NCI-H510A treated with DMSO at 0.1 percent for 48 hours (cell line): ENCODE measurements at regions not wholly inside any gene's neighbourhood (a gene's known extent, or its start where the extent isn't known, plus 50 kb on each side); places are given as distances from the start of the nearest gene placed in this dataset.

Source experiments
- DNase-seq: peaks from one replicate; lab custom pipeline; 2025; lab: John Stamatoyannopoulos, UW

GRCh38 chr1:239731082-239731748 lies 344.8 kb downstream of the CHRM3 start:
- no peak for DNase-seq

- DNase-seq: no peak
Observed at GRCh38 chr1:239732770-239733169, 346.4 kb downstream of the CHRM3 start.

- DNase-seq: no peak
Observed at GRCh38 chr1:239733995-239734394, 347.6 kb downstream of the CHRM3 start.

GRCh38 chr1:239735111-239735510 lies 348.7 kb downstream of the CHRM3 start:
- DNase-seq: no peak

- no peak for DNase-seq
Observed at GRCh38 chr1:239736479-239736878, 350.1 kb downstream of the CHRM3 start.

- no peak for DNase-seq
Observed at GRCh38 chr1:239739375-239739774, 352.3 kb upstream of the FMN2 start.

GRCh38 chr1:239739919-239740318 lies 351.8 kb upstream of the FMN2 start:
- no peak for DNase-seq

GRCh38 chr1:239742416-239743109 lies 349.1 kb upstream of the FMN2 start:
- no peak for DNase-seq

GRCh38 chr1:239744851-239745250 lies 346.8 kb upstream of the FMN2 start:
- no peak for DNase-seq

- no peak for DNase-seq
Observed at GRCh38 chr1:239755107-239755912, 336.4 kb upstream of the FMN2 start.

- DNase-seq: no peak
Observed at GRCh38 chr1:239757716-239758115, 334.0 kb upstream of the FMN2 start.

GRCh38 chr1:239758756-239759155 lies 332.9 kb upstream of the FMN2 start:
- DNase-seq: no peak

GRCh38 chr1:239761509-239761908 lies 330.2 kb upstream of the FMN2 start:
- DNase-seq: no peak

GRCh38 chr1:239763850-239764249 lies 327.8 kb upstream of the FMN2 start:
- DNase-seq: no peak

- DNase-seq: no peak
Observed at GRCh38 chr1:239764546-239764945, 327.1 kb upstream of the FMN2 start.

- DNase-seq: no peak
Observed at GRCh38 chr1:239765163-239765562, 326.5 kb upstream of the FMN2 start.

GRCh38 chr1:239771550-239771949 lies 320.1 kb upstream of the FMN2 start:
- no peak for DNase-seq

- no peak for DNase-seq
Observed at GRCh38 chr1:239772446-239772845, 319.2 kb upstream of the FMN2 start.

GRCh38 chr1:239775466-239775865 lies 316.2 kb upstream of the FMN2 start:
- no peak for DNase-seq

- DNase-seq: no peak
Observed at GRCh38 chr1:239778208-239778813, 313.4 kb upstream of the FMN2 start.

- no peak for DNase-seq
Observed at GRCh38 chr1:239779962-239780361, 311.7 kb upstream of the FMN2 start.

- DNase-seq: no peak
Observed at GRCh38 chr1:239784896-239785295, 306.8 kb upstream of the FMN2 start.

GRCh38 chr1:239785576-239785975 lies 306.1 kb upstream of the FMN2 start:
- no peak for DNase-seq
